MM.1S (cell line): ENCODE measurements at regions not wholly inside any gene's neighbourhood (a gene's known extent, or its start where the extent isn't known, plus 50 kb on each side); places are given as distances from the start of the nearest gene placed in this dataset.

ENCODE experiments used
- DNase-seq: peaks from one replicate; pipeline ENCODE4 v3.0.0-alpha.2; 2015
- H2AFZ ChIP-seq: fragments of 300-600 bp; sonication (generic); 2 replicates; pipeline ENCODE4 v1.6.0; 2016; ENCODE audit warnings: antibody characterized with exemption, low read length
- H3F3A ChIP-seq: fragments of 300-600 bp; sonication (generic); 2 replicates; pipeline ENCODE4 v1.6.1; 2016; ENCODE audit warnings: mild to moderate bottlenecking, antibody characterized with exemption, low read length, moderate library complexity, mixed read lengths; ENCODE audit not compliant: insufficient read depth
- H3K27ac ChIP-seq: fragments of 300-600 bp; sonication (generic); 2 replicates; pipeline ENCODE4 v1.5.1; 2016; ENCODE audit warnings: mild to moderate bottlenecking, low read length
- H3K27me3 ChIP-seq: fragments of 300-600 bp; sonication (generic); replicated peaks from 2 replicates; pipeline ENCODE4 v1.6.0; 2016; ENCODE audit warnings: low read length; ENCODE audit not compliant: insufficient read depth
- H3K36me3 ChIP-seq: fragments of 300-600 bp; sonication (generic); replicated peaks from 2 replicates; pipeline ENCODE4 v1.6.1; 2016; ENCODE audit warnings: mild to moderate bottlenecking, low read length, mixed read lengths; ENCODE audit not compliant: insufficient read depth
- H3K4me1 ChIP-seq: fragments of 300-600 bp; sonication (generic); 2 replicates; pipeline ENCODE4 v1.6.1; 2016; ENCODE audit warnings: low read length, mixed read lengths
- H3K4me2 ChIP-seq: fragments of 300-600 bp; sonication (generic); 2 replicates; pipeline ENCODE4 v1.6.0; 2016; ENCODE audit warnings: low read depth, low read length
- H3K4me3 ChIP-seq: fragments of 300-600 bp; sonication (generic); 2 replicates; pipeline ENCODE4 v1.5.1; 2016; ENCODE audit warnings: low read length, mixed read lengths
- H3K79me2 ChIP-seq: fragments of 300-600 bp; sonication (generic); 2 replicates; pipeline ENCODE4 v1.6.1; 2016; ENCODE audit warnings: mixed run types, low read length, mixed read lengths
- H3K9ac ChIP-seq: fragments of 300-600 bp; sonication (generic); 2 replicates; pipeline ENCODE4 v1.6.1; 2016; ENCODE audit warnings: low read length, mixed read lengths
- H3K9me2 ChIP-seq: fragments of 300-600 bp; sonication (generic); replicated peaks from 2 replicates; pipeline ENCODE4 v1.6.1; 2016; ENCODE audit warnings: mild to moderate bottlenecking, low read length, mixed read lengths; ENCODE audit not compliant: insufficient read depth
- H3K9me3 ChIP-seq: fragments of 300-600 bp; sonication (generic); replicated peaks from 2 replicates; pipeline ENCODE4 v1.6.1; 2016; ENCODE audit warnings: mild to moderate bottlenecking, low read length, mixed read lengths; ENCODE audit not compliant: insufficient read depth
- H4K20me1 ChIP-seq: fragments of 300-600 bp; sonication (generic); 2 replicates; pipeline ENCODE4 v1.6.1; 2016; ENCODE audit warnings: mild to moderate bottlenecking, low read length, moderate library complexity, mixed read lengths; ENCODE audit not compliant: insufficient read depth
- EZH2 ChIP-seq: fragments of 300-600 bp; sonication (generic); optimal IDR thresholded peaks from 2 replicates; pipeline ENCODE3; 2017; ENCODE audit warnings: low read depth, mild to moderate bottlenecking, antibody characterized with exemption, low read length, mixed read lengths
- EZH2phosphoT487 ChIP-seq: fragments of 300-600 bp; sonication (generic); IDR thresholded peaks from 2 replicates; pipeline ENCODE4 v1.6.1; 2018; ENCODE audit warnings: antibody characterized with exemption, low read length
- TF ChIP-seq, protein P1 (sequence below): fragments of 300-600 bp; sonication (generic); IDR thresholded peaks from 2 replicates; pipeline ENCODE4 v1.5.1; 2016; ENCODE audit warnings: antibody characterized with exemption, low read length, mixed read lengths

DNA sequence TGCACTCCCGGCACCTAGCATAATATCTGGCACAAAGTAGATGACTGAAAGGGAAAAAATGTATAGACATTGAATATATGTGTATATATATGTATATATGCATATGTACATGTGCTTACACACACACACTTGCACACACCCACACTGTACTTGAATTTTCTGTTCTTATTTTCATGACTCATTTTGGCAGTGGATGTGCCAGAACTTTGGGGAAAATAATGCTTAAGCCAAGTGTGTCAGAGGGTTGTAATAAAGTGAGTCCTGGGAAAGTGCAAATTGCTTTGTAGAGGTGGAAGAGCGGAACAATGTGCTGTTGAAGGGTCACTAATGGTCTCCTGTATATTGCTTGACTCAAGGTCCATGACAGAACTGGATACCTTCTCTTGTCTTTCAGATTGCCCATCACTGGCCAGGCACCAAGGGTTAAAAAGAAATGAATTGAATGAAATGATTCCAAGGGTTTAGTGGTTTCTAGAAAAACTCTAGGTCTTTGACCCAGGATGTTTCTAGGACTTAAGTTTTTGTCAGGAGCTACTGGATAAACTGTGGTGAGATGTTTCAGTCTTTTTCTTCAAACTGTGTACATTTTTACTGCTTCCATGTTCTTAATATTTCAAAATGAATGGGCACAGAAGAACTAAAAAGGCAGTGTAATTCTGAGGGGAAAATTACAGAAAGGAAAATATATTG lies 129.9 kb upstream of the MOCS2 start:
- no peaks in the 10 kb centered on the region for H3K36me3 ChIP-seq
- TF ChIP-seq EZH2phosphoT487 (no peak), EZH2 (no peak)
- TF ChIP-seq, protein P1, sequence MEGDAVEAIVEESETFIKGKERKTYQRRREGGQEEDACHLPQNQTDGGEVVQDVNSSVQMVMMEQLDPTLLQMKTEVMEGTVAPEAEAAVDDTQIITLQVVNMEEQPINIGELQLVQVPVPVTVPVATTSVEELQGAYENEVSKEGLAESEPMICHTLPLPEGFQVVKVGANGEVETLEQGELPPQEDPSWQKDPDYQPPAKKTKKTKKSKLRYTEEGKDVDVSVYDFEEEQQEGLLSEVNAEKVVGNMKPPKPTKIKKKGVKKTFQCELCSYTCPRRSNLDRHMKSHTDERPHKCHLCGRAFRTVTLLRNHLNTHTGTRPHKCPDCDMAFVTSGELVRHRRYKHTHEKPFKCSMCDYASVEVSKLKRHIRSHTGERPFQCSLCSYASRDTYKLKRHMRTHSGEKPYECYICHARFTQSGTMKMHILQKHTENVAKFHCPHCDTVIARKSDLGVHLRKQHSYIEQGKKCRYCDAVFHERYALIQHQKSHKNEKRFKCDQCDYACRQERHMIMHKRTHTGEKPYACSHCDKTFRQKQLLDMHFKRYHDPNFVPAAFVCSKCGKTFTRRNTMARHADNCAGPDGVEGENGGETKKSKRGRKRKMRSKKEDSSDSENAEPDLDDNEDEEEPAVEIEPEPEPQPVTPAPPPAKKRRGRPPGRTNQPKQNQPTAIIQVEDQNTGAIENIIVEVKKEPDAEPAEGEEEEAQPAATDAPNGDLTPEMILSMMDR: no peak
- no peak overlapping the region for H3K27ac ChIP-seq
- H3K4me3 ChIP-seq: no peak overlapping the region
- H3F3A ChIP-seq: no peaks in the 10 kb centered on the region
- no peaks in the 10 kb centered on the region for H3K79me2 ChIP-seq
- no peak overlapping the region for H2AFZ ChIP-seq
- H3K4me2 ChIP-seq: no peak overlapping the region
- H3K9ac ChIP-seq: no peak overlapping the region
- no peak for DNase-seq
- peaks cover 8% of the 10 kb centered on the region for H3K4me1 ChIP-seq
- H3K27me3 ChIP-seq: no peaks in the 10 kb centered on the region
- H3K9me2 ChIP-seq: no peaks in the 10 kb centered on the region
- H3K9me3 ChIP-seq: no peaks in the 10 kb centered on the region
- no peaks in the 10 kb centered on the region for H4K20me1 ChIP-seq

DNA sequence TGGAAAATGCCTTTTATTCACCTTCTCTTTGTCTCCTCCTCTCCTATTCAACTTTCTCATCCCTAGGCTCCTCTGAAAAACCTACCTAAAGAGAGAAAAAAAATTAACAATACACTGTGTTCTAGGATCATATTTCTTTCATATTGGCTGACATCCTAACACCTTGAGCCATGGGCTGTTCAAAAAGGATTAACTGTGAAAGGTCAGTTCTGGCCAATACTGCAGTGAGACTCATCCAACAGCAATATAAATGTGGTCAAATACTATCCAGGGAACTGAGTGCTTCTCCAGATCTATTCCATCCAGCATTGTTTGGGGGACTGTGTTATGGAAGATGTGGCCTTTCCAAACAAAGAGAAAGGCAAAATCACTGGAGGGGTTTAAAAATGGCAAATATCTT lies 131.1 kb upstream of the MOCS2 start:
- no peak overlapping the region for H3K4me2 ChIP-seq
- no peaks in the 10 kb centered on the region for H3K36me3 ChIP-seq
- H3K9me2 ChIP-seq: no peaks in the 10 kb centered on the region
- no peak overlapping the region for H2AFZ ChIP-seq
- H3K79me2 ChIP-seq: no peaks in the 10 kb centered on the region
- H3K4me3 ChIP-seq: no peak overlapping the region
- no peak for DNase-seq
- no peaks in the 10 kb centered on the region for H3K27me3 ChIP-seq
- peaks cover 20% of the 10 kb centered on the region for H3K4me1 ChIP-seq
- H4K20me1 ChIP-seq: no peaks in the 10 kb centered on the region
- no peak overlapping the region for H3K27ac ChIP-seq
- H3F3A ChIP-seq: peaks cover 9% of the 10 kb centered on the region
- no peak overlapping the region for H3K9ac ChIP-seq
- TF ChIP-seq EZH2phosphoT487 (no peak), EZH2 (no peak)
- TF ChIP-seq, protein P1: no peak
- H3K9me3 ChIP-seq: no peaks in the 10 kb centered on the region

DNA sequence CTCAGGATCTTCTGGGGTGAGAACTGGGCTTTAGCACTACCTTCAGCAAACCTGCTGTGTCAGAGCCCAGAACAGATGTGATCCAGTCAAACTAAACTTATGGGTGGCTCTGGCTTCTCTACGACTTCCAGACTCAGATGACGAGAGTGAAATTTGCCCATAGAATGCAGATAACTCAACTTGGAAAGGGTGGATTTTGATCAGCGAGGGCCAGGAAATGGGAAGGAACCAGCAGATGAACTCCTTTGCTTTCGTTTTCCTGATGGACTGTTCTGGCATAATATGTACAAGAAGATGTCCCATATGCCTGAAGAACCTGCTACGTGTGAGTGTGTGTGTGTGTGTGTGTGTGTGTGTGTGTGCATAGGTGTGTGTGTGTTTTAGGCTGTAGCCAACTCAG lies 132.0 kb upstream of the MOCS2 start:
- TF ChIP-seq EZH2phosphoT487 (no peak), EZH2 (no peak)
- TF ChIP-seq, protein P1: no peak
- Histone ChIP-seq H3K9ac (no peak overlapping the region), H2AFZ (no peak overlapping the region), H4K20me1 (no peaks in the 10 kb centered on the region), H3K9me2 (no peaks in the 10 kb centered on the region), H3F3A (peaks cover 18% of the 10 kb centered on the region), H3K4me2 (no peak overlapping the region), H3K4me1 (peaks cover 25% of the 10 kb centered on the region), H3K4me3 (no peak overlapping the region), H3K27ac (no peak overlapping the region), H3K9me3 (no peaks in the 10 kb centered on the region), H3K36me3 (no peaks in the 10 kb centered on the region), H3K79me2 (no peaks in the 10 kb centered on the region), H3K27me3 (no peaks in the 10 kb centered on the region)
- DNase-seq: no peak
